ENCODE measurements at regions not wholly inside any gene's neighbourhood (a gene's known extent, or its start where the extent isn't known, plus 50 kb on each side); places are given as distances from the start of the nearest gene placed in this dataset.

DNA sequence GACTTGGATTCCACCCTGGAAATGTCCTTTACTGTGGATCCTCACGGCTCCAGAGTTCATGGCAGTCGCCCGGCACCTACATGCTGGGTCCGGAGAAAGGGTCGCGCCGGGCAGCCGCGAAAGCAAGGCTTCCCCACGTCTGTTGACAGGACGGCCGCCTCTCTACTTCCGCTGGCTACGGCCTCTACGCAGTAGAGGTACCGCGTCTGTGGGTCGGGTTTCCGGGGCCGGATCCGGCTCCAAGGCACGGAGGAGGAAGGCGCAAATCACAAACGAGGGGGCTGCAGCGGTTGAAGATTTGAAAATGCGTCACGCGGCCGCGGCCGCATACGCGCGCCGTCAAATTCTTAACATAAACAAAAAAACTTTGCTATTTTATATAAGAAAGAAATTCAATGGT lies 649.6 kb downstream of the REEP3 start:
- intact Hi-C loops (cut with micrococcal nuclease; ENCODE audit: unreplicated experiment) = no loop called here
- no peak overlapping the region for H3K4me3 Mint-ChIP-seq (ENCODE audit: unreplicated experiment)
- CTCF ChIA-PET = no interaction called here

DNA sequence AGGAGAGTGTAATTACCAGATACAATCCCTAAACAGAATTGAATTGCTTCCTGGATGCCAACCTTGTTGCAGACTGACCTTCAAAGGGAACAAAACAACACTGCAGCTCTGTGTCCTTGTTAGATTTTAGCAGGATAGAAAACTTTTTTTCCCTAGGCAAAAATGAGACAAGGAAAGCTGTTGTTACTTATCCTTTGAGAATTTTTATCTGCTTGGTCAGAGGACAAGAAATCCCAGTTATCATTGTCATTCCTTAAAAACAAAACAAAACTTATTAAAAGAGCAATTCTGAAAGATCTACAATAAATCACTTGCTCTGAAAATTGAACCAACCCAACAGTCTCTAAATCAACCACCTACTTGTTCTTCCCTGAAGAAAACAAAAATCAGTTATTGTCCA lies 652.6 kb downstream of the REEP3 start:
- H3K4me1 Mint-ChIP-seq (ENCODE audit: low read depth, unreplicated experiment) = no peaks in the 10 kb centered on the region
- ChIA-PET POLR2A (no interaction called here), CTCF (no interaction called here)
- TF ChIP-seq CTCF (IDR thresholded peaks at IDR 0.05; ENCODE audit: insufficient read depth in 1 of 2, low read depth in 1 of 2, low read length in 1 of 2, severe bottlenecking in 1 of 2, unreplicated experiment in 1 of 2) = no peak
- H3K27me3 ChIP-seq (replicated peaks; ENCODE audit: control insufficient read depth, insufficient read depth, low read length) = no peaks in the 10 kb centered on the region
- H3K9me3 ChIP-seq = no peaks in the 10 kb centered on the region
- H3K27me3 Mint-ChIP-seq (ENCODE audit: insufficient read depth, unreplicated experiment) = peaks cover 17% of the 10 kb centered on the region
- H3K36me3 Mint-ChIP-seq (ENCODE audit: insufficient read depth, unreplicated experiment) = no peaks in the 10 kb centered on the region
- no peaks in the 10 kb centered on the region for H3K4me1 ChIP-seq
- no TSS peak for BruUV-seq (replicated peaks)
- intact Hi-C loops (cut with micrococcal nuclease; ENCODE audit: unreplicated experiment) = no loop called here
- no peaks in the 10 kb centered on the region for H3K36me3 ChIP-seq (ENCODE audit: control insufficient read depth, insufficient read depth, low read length)
- H3K4me3 ChIP-seq (ENCODE audit: low read depth, low read length) = no peak overlapping the region
- DNase-seq = no peak
- no peaks in the 10 kb centered on the region for H3K9me3 Mint-ChIP-seq (ENCODE audit: unreplicated experiment)
- no peak overlapping the region for H3K27ac Mint-ChIP-seq (ENCODE audit: unreplicated experiment)
- no peak overlapping the region for H3K4me3 Mint-ChIP-seq (ENCODE audit: unreplicated experiment)

More for the DNA sequence above, 649.6 kb downstream of the REEP3 start:
- Histone ChIP-seq H3K36me3 (ENCODE audit: control insufficient read depth, insufficient read depth, low read length) (no peaks in the 10 kb centered on the region), H3K4me1 (no peaks in the 10 kb centered on the region), H3K4me3 (ENCODE audit: low read depth, low read length) (no peak overlapping the region), H3K27me3 (replicated peaks; ENCODE audit: control insufficient read depth, insufficient read depth, low read length) (no peaks in the 10 kb centered on the region), H3K9me3 (no peaks in the 10 kb centered on the region)
- Mint-ChIP-seq H3K9me3 (ENCODE audit: unreplicated experiment) (peaks cover 11% of the 10 kb centered on the region), H3K36me3 (ENCODE audit: insufficient read depth, unreplicated experiment) (no peaks in the 10 kb centered on the region), H3K27ac (ENCODE audit: unreplicated experiment) (no peak overlapping the region), H3K27me3 (ENCODE audit: insufficient read depth, unreplicated experiment) (peaks cover 17% of the 10 kb centered on the region), H3K4me1 (ENCODE audit: low read depth, unreplicated experiment) (no peaks in the 10 kb centered on the region)
- DNase-seq = no peak
- POLR2A ChIA-PET = no interaction called here
- TF ChIP-seq CTCF (IDR thresholded peaks at IDR 0.05; ENCODE audit: insufficient read depth in 1 of 2, low read depth in 1 of 2, low read length in 1 of 2, severe bottlenecking in 1 of 2, unreplicated experiment in 1 of 2) = no peak
- no TSS peak for BruUV-seq (replicated peaks)

GRCh38 chr10:64174666-64175255 lies 653.6 kb downstream of the REEP3 start:
- peaks cover 17% of the 10 kb centered on the region for H3K27me3 Mint-ChIP-seq (ENCODE audit: insufficient read depth, unreplicated experiment)
- H3K4me1 Mint-ChIP-seq (ENCODE audit: low read depth, unreplicated experiment) = no peaks in the 10 kb centered on the region
- no peak overlapping the region for H3K4me3 Mint-ChIP-seq (ENCODE audit: unreplicated experiment)
- H3K36me3 Mint-ChIP-seq (ENCODE audit: insufficient read depth, unreplicated experiment) = no peaks in the 10 kb centered on the region
- DNase-seq = no peak
- CTCF ChIA-PET = no interaction called here
- H3K4me3 ChIP-seq (ENCODE audit: low read depth, low read length) = no peak overlapping the region
- H3K27ac Mint-ChIP-seq (ENCODE audit: unreplicated experiment) = no peak overlapping the region
- TF ChIP-seq CTCF (IDR thresholded peaks at IDR 0.05; ENCODE audit: insufficient read depth in 1 of 2, low read depth in 1 of 2, low read length in 1 of 2, severe bottlenecking in 1 of 2, unreplicated experiment in 1 of 2) = no peak
- no peaks in the 10 kb centered on the region for H3K36me3 ChIP-seq (ENCODE audit: control insufficient read depth, insufficient read depth, low read length)
- no TSS peak for BruUV-seq (replicated peaks)
- POLR2A ChIA-PET = no interaction called here
- intact Hi-C loops (cut with micrococcal nuclease; ENCODE audit: unreplicated experiment) = no loop called here
- H3K4me1 ChIP-seq = no peaks in the 10 kb centered on the region
- no peaks in the 10 kb centered on the region for H3K9me3 Mint-ChIP-seq (ENCODE audit: unreplicated experiment)
- no peaks in the 10 kb centered on the region for H3K9me3 ChIP-seq
- no peaks in the 10 kb centered on the region for H3K27me3 ChIP-seq (replicated peaks; ENCODE audit: control insufficient read depth, insufficient read depth, low read length)

Measured in Caco-2 (cell line).